HCT116 (cell line): ENCODE measurements at regions not wholly inside any gene's neighbourhood (a gene's known extent, or its start where the extent isn't known, plus 50 kb on each side); places are given as distances from the start of the nearest gene placed in this dataset.

Source experiments
- ATAC-seq: fragments of 200-7000 bp; cut with Tn5 transposase; 2 replicates; pipeline ENCODE4 v1.9.1; 2020; ENCODE audit warnings: mild to moderate bottlenecking, moderate library complexity
- BruUV-seq: library from RNA; stranded (reverse); fragments of 400-500 nt; replicated peaks from 2 replicates; lab custom pipeline; 2021; lab: Mats Ljungman, UMichigan
- CTCF ChIA-PET: fragments of 300-600 bp; sonication (Branson Sonifier 250); formaldehyde crosslinking; loops from one replicate; lab custom pipeline; 2021; ENCODE audit warnings: antibody characterized with exemption; lab: Charles Lee
- POLR2A ChIA-PET: fragments of 300-600, 350-600 bp; sonication (Branson Sonifier 250); formaldehyde crosslinking; loops from one replicate; lab custom pipeline; 2021; ENCODE audit warnings: antibody characterized with exemption; lab: Charles Lee
- RAD21 ChIA-PET, 2 experiments: fragments of 300-600 bp; sonication (Branson Sonifier 250); formaldehyde crosslinking; loops; one replicate each; lab custom pipeline; 2023; ENCODE audit warnings: low total read pairs in 2 of 2; ENCODE audit not compliant: uncharacterized antibody in 2 of 2, unreplicated experiment in 2 of 2, low non-redundant PET in 1 of 2; lab: Charles Lee
- DNase-seq: peaks from one replicate; pipeline ENCODE4 v3.0.0-alpha.2; 2010; ENCODE audit warnings: low read depth, low spot score
- H2AFZ ChIP-seq: fragments of 200-600 bp; shearing (Covaris generic), sonication (generic); 2 replicates; pipeline ENCODE4 v1.6.1; 2017; ENCODE audit warnings: low read depth, mixed run types, mixed read lengths, antibody characterized with exemption, low read length; ENCODE audit not compliant: poor library complexity, severe bottlenecking
- H3K27ac ChIP-seq: 2 replicates; pipeline ENCODE4 v1.5.1; 2012; ENCODE audit warnings: low read depth, low read length
- H3K27me3 ChIP-seq: fragments of 200-600 bp; sonication (generic); 2 replicates; pipeline ENCODE4 v1.6.1; 2016; ENCODE audit warnings: mixed run types, low read length, mixed read lengths; ENCODE audit not compliant: insufficient read depth
- H3K36me3 ChIP-seq, 2 experiments: fragments of 200-500 bp in 1 of 2; fragments of 200-600 bp in 1 of 2; sonication (Bioruptor generic) in 1 of 2; sonication (generic) in 1 of 2; 2 replicates each; pipeline versions ENCODE4 v1.5.1 to v1.6.1; 2014 to 2016; ENCODE audit warnings: low read length in 2 of 2, inconsistent platforms in 1 of 2, mixed read lengths in 1 of 2, mixed run types in 1 of 2; ENCODE audit not compliant: insufficient read depth in 2 of 2, control insufficient read depth in 1 of 2
- H3K4me1 ChIP-seq, 2 experiments: fragments of 200-600 bp in 1 of 2; sonication (generic) in 1 of 2; 2 replicates each; pipeline versions ENCODE4 v1.5.1 to v1.6.1; 2012 to 2017; ENCODE audit warnings: low read length in 2 of 2, inconsistent platforms in 1 of 2, mild to moderate bottlenecking in 1 of 2, mixed read lengths in 1 of 2, mixed run types in 1 of 2, moderate library complexity in 1 of 2; ENCODE audit not compliant: insufficient read depth in 2 of 2, control insufficient read depth in 1 of 2
- H3K4me2 ChIP-seq: fragments of 200-600 bp; sonication (generic); 2 replicates; pipeline ENCODE4 v1.6.1; 2017; ENCODE audit warnings: mixed run types, low read length, mixed read lengths
- H3K4me3 ChIP-seq, 2 experiments: fragments of 200-600 bp in 1 of 2; sonication (generic) in 1 of 2; replicated peaks in 1 of 2; 2 replicates each; pipeline ENCODE4 v1.5.1; 2011 to 2016; ENCODE audit warnings: low read length in 2 of 2, control low read depth in 1 of 2, low read depth in 1 of 2, mild to moderate bottlenecking in 1 of 2, mixed read lengths in 1 of 2, mixed run types in 1 of 2
- H3K79me2 ChIP-seq: fragments of 200-600 bp; sonication (generic); 2 replicates; pipeline ENCODE4 v1.6.1; 2017; ENCODE audit warnings: mild to moderate bottlenecking, mixed run types, low read length, moderate library complexity, mixed read lengths; ENCODE audit not compliant: insufficient read depth
- H3K9ac ChIP-seq: fragments of 200-600 bp; sonication (generic); 2 replicates; pipeline ENCODE4 v1.6.1; 2016; ENCODE audit warnings: low read length, mixed read lengths
- H3K9me2 ChIP-seq: fragments of 200-600 bp; sonication (generic), shearing (Covaris generic); 2 replicates; pipeline ENCODE4 v1.6.1; 2017; ENCODE audit warnings: mixed run types, mild to moderate bottlenecking, moderate library complexity; ENCODE audit not compliant: insufficient read depth
- H3K9me3 ChIP-seq, 2 experiments: fragments of 200-500 bp in 1 of 2; fragments of 200-600 bp in 1 of 2; sonication (Bioruptor generic) in 1 of 2; sonication (generic) in 1 of 2; 2 replicates each; pipeline ENCODE4 v1.6.1; 2014 to 2017; ENCODE audit warnings: low read length in 2 of 2, mixed read lengths in 2 of 2, inconsistent platforms in 1 of 2, low read depth in 1 of 2, mild to moderate bottlenecking in 1 of 2, mixed run types in 1 of 2, moderate library complexity in 1 of 2; ENCODE audit not compliant: control insufficient read depth in 1 of 2, insufficient read depth in 1 of 2
- H4K20me1 ChIP-seq: fragments of 200-600 bp; sonication (generic), shearing (Covaris generic); 2 replicates; pipeline ENCODE4 v1.6.1; 2017; ENCODE audit warnings: mixed run types, mild to moderate bottlenecking, moderate library complexity; ENCODE audit not compliant: insufficient read depth
- ELF1 ChIP-seq: IDR thresholded peaks from 2 replicates; pipeline ENCODE4 v1.6.1; 2012; ENCODE audit warnings: low read depth, borderline replicate concordance
- EZH2 ChIP-seq: fragments of 200-600 bp; sonication (generic); IDR thresholded peaks from 2 replicates; pipeline ENCODE4 v1.6.1; 2017; ENCODE audit warnings: antibody characterized with exemption, mixed run types
- EZH2phosphoT487 ChIP-seq: fragments of 200-600 bp; IDR thresholded peaks from 2 replicates; pipeline ENCODE4 v1.6.1; 2018; ENCODE audit warnings: antibody characterized with exemption, borderline replicate concordance
- RAD21 ChIP-seq: IDR thresholded peaks from 2 replicates; pipeline ENCODE4 v1.6.1; 2012; ENCODE audit warnings: low read depth, mild to moderate bottlenecking
- SIN3A ChIP-seq: IDR thresholded peaks from 2 replicates; pipeline ENCODE4 v1.6.1; 2012; ENCODE audit warnings: low read depth
- SP1 ChIP-seq: IDR thresholded peaks from 2 replicates; pipeline ENCODE4 v1.6.1; 2012; ENCODE audit warnings: low read depth
- SRF ChIP-seq: IDR thresholded peaks from 2 replicates; pipeline ENCODE4 v1.6.1; 2012; ENCODE audit warnings: low read depth
- ZFX ChIP-seq: fragments of 450-650 bp; IDR thresholded peaks from 2 replicates; pipeline ENCODE4 v1.6.1; 2017
- ZNF274 ChIP-seq: fragments of 200-500 bp; sonication (Bioruptor generic); IDR thresholded peaks from 2 replicates; pipeline ENCODE4 v1.6.1; 2014; ENCODE audit warnings: mild to moderate bottlenecking, low read depth, low read length, inconsistent platforms
- intact Hi-C: fragments of 100-400 bp; cut with micrococcal nuclease; formaldehyde crosslinking; loops from 2 replicates; pipeline ENCODE4 v1.10.0; 2022
- TF ChIP-seq, protein P1 (sequence below): IDR thresholded peaks from 2 replicates; pipeline ENCODE4 v1.6.1; 2012
- TF ChIP-seq, protein P2 (sequence below): IDR thresholded peaks from 2 replicates; pipeline ENCODE4 v1.6.1; 2011; ENCODE audit warnings: mild to moderate bottlenecking, low read length, moderate library complexity; ENCODE audit not compliant: insufficient replicate concordance; ENCODE audit errors: extremely low read depth
- TF ChIP-seq, protein P3 (sequence below), 3 experiments: fragments of 200-600 bp in 1 of 3; sonication (generic) in 1 of 3; IDR thresholded peaks in 2 of 3; conservative IDR thresholded peaks in 1 of 3; 2 replicates each; pipeline ENCODE4 v1.5.1; 2012 to 2017; ENCODE audit warnings: low read depth in 2 of 3, low read length in 2 of 3, antibody characterized with exemption in 1 of 3, borderline replicate concordance in 1 of 3, control low read depth in 1 of 3, mild to moderate bottlenecking in 1 of 3, mixed read lengths in 1 of 3, mixed run types in 1 of 3, moderate library complexity in 1 of 3; ENCODE audit not compliant: insufficient read depth in 1 of 3

- Histone ChIP-seq H3K36me3 (no peaks in the 10 kb centered on the region), H4K20me1 (no peaks in the 10 kb centered on the region), H3K4me3 (no peak overlapping the region), H3K9me3 (peaks cover 0 to 7% of the 10 kb centered on the region in 2 experiments; a peak in 1 of 4 replicates), H3K27me3 (no peaks in the 10 kb centered on the region), H3K4me1 (no peaks in the 10 kb centered on the region), H3K4me2 (no peak overlapping the region), H3K9ac (no peak overlapping the region), H3K27ac (no peak overlapping the region), H2AFZ (no peak overlapping the region), H3K9me2 (no peaks in the 10 kb centered on the region), H3K79me2 (no peaks in the 10 kb centered on the region)
- no TSS peak for BruUV-seq
- DNase-seq (no peak), ATAC-seq (no peak)
- POLR2A ChIA-PET: no interaction called here
- RAD21 ChIA-PET: no interaction called here
- CTCF ChIA-PET: no interaction called here
- intact Hi-C loops: no loop called here
- TF ChIP-seq SP1: no peak
- TF ChIP-seq ELF1: no peak
- TF ChIP-seq, protein P1, sequence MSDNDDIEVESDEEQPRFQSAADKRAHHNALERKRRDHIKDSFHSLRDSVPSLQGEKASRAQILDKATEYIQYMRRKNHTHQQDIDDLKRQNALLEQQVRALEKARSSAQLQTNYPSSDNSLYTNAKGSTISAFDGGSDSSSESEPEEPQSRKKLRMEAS: no peak
- TF ChIP-seq, protein P2, sequence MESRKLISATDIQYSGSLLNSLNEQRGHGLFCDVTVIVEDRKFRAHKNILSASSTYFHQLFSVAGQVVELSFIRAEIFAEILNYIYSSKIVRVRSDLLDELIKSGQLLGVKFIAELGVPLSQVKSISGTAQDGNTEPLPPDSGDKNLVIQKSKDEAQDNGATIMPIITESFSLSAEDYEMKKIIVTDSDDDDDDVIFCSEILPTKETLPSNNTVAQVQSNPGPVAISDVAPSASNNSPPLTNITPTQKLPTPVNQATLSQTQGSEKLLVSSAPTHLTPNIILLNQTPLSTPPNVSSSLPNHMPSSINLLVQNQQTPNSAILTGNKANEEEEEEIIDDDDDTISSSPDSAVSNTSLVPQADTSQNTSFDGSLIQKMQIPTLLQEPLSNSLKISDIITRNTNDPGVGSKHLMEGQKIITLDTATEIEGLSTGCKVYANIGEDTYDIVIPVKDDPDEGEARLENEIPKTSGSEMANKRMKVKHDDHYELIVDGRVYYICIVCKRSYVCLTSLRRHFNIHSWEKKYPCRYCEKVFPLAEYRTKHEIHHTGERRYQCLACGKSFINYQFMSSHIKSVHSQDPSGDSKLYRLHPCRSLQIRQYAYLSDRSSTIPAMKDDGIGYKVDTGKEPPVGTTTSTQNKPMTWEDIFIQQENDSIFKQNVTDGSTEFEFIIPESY: no peak
- no peak for TF ChIP-seq EZH2phosphoT487
- no peak for TF ChIP-seq ZFX
- no peak for TF ChIP-seq EZH2
- TF ChIP-seq SRF: no peak
- no peak for TF ChIP-seq SIN3A
- TF ChIP-seq ZNF274: no peak
- no peak for TF ChIP-seq RAD21
- TF ChIP-seq, protein P3, sequence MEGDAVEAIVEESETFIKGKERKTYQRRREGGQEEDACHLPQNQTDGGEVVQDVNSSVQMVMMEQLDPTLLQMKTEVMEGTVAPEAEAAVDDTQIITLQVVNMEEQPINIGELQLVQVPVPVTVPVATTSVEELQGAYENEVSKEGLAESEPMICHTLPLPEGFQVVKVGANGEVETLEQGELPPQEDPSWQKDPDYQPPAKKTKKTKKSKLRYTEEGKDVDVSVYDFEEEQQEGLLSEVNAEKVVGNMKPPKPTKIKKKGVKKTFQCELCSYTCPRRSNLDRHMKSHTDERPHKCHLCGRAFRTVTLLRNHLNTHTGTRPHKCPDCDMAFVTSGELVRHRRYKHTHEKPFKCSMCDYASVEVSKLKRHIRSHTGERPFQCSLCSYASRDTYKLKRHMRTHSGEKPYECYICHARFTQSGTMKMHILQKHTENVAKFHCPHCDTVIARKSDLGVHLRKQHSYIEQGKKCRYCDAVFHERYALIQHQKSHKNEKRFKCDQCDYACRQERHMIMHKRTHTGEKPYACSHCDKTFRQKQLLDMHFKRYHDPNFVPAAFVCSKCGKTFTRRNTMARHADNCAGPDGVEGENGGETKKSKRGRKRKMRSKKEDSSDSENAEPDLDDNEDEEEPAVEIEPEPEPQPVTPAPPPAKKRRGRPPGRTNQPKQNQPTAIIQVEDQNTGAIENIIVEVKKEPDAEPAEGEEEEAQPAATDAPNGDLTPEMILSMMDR (IDR thresholded peaks at IDR 0.05 in 2 of 3, conservative IDR thresholded peaks at IDR 0.05 in 1 of 3; ENCODE audit: borderline replicate concordance in 1 of 3, insufficient read depth in 1 of 3, low read depth in 2 of 3, low read length in 2 of 3): no peak
These were observed 72.0 kb downstream of the SOX9 start for GRCh38 chr17:72192800-72193192.
